Adrenal gland (tissue), 5 donors: ENCODE measurements at regions not wholly inside any gene's neighbourhood (a gene's known extent, or its start where the extent isn't known, plus 50 kb on each side); places are given as distances from the start of the nearest gene placed in this dataset.

Source experiments
- POLR2A ChIP-seq, 2 donors: fragments of 450-650 bp; IDR thresholded peaks; one replicate each; pipeline ENCODE4 v1.6.1; 2017; ENCODE audit warnings: antibody characterized with exemption in 2 of 2, mild to moderate bottlenecking in 2 of 2, moderate library complexity in 1 of 2
- TF ChIP-seq, protein P1 (sequence below), 6 experiments: fragments of 450-650 bp in 4 of 6; fragments of 200-600 bp in 2 of 6; sonication (generic) in 1 of 6; IDR thresholded peaks; 1 replicate in 5 of 6; 2 replicates in 1 of 6; pipeline versions ENCODE4 v1.5.1 to v1.8.0; 2016 to 2021; ENCODE audit warnings: antibody characterized with exemption in 6 of 6, mild to moderate bottlenecking in 2 of 6, moderate library complexity in 1 of 6
- donor health status: DM: no; HTN: no; CAD: no.

- TF ChIP-seq POLR2A (IDR thresholded peaks at IDR 0.05) = no peak
- TF ChIP-seq, protein P1, sequence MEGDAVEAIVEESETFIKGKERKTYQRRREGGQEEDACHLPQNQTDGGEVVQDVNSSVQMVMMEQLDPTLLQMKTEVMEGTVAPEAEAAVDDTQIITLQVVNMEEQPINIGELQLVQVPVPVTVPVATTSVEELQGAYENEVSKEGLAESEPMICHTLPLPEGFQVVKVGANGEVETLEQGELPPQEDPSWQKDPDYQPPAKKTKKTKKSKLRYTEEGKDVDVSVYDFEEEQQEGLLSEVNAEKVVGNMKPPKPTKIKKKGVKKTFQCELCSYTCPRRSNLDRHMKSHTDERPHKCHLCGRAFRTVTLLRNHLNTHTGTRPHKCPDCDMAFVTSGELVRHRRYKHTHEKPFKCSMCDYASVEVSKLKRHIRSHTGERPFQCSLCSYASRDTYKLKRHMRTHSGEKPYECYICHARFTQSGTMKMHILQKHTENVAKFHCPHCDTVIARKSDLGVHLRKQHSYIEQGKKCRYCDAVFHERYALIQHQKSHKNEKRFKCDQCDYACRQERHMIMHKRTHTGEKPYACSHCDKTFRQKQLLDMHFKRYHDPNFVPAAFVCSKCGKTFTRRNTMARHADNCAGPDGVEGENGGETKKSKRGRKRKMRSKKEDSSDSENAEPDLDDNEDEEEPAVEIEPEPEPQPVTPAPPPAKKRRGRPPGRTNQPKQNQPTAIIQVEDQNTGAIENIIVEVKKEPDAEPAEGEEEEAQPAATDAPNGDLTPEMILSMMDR (IDR thresholded peaks at IDR 0.05) = no peak
Observed at GRCh38 chr4:57249083-57249482, 138.9 kb upstream of the IGFBP7 start.
